HCT116 (cell line): ENCODE measurements at regions not wholly inside any gene's neighbourhood (a gene's known extent, or its start where the extent isn't known, plus 50 kb on each side); places are given as distances from the start of the nearest gene placed in this dataset.

Experiments used
- ATAC-seq: fragments of 200-7000 bp; cut with Tn5 transposase; 2 replicates; pipeline ENCODE4 v1.9.1; 2020; ENCODE audit warnings: mild to moderate bottlenecking, moderate library complexity
- BruUV-seq: library from RNA; stranded (reverse); fragments of 400-500 nt; replicated peaks from 2 replicates; lab custom pipeline; 2021; lab: Mats Ljungman, UMichigan
- CTCF ChIA-PET: fragments of 300-600 bp; sonication (Branson Sonifier 250); formaldehyde crosslinking; loops from one replicate; lab custom pipeline; 2021; ENCODE audit warnings: antibody characterized with exemption; lab: Charles Lee
- POLR2A ChIA-PET: fragments of 300-600, 350-600 bp; sonication (Branson Sonifier 250); formaldehyde crosslinking; loops from one replicate; lab custom pipeline; 2021; ENCODE audit warnings: antibody characterized with exemption; lab: Charles Lee
- RAD21 ChIA-PET, 2 experiments: fragments of 300-600 bp; sonication (Branson Sonifier 250); formaldehyde crosslinking; loops; one replicate each; lab custom pipeline; 2023; ENCODE audit warnings: low total read pairs in 2 of 2; ENCODE audit not compliant: uncharacterized antibody in 2 of 2, unreplicated experiment in 2 of 2, low non-redundant PET in 1 of 2; lab: Charles Lee
- DNase-seq: peaks from one replicate; pipeline ENCODE4 v3.0.0-alpha.2; 2010; ENCODE audit warnings: low read depth, low spot score
- H2AFZ ChIP-seq: fragments of 200-600 bp; shearing (Covaris generic), sonication (generic); 2 replicates; pipeline ENCODE4 v1.6.1; 2017; ENCODE audit warnings: low read depth, mixed run types, mixed read lengths, antibody characterized with exemption, low read length; ENCODE audit not compliant: poor library complexity, severe bottlenecking
- H3K27ac ChIP-seq: 2 replicates; pipeline ENCODE4 v1.5.1; 2012; ENCODE audit warnings: low read depth, low read length
- H3K27me3 ChIP-seq: fragments of 200-600 bp; sonication (generic); 2 replicates; pipeline ENCODE4 v1.6.1; 2016; ENCODE audit warnings: mixed run types, low read length, mixed read lengths; ENCODE audit not compliant: insufficient read depth
- H3K36me3 ChIP-seq, 2 experiments: fragments of 200-500 bp in 1 of 2; fragments of 200-600 bp in 1 of 2; sonication (Bioruptor generic) in 1 of 2; sonication (generic) in 1 of 2; 2 replicates each; pipeline versions ENCODE4 v1.5.1 to v1.6.1; 2014 to 2016; ENCODE audit warnings: low read length in 2 of 2, inconsistent platforms in 1 of 2, mixed read lengths in 1 of 2, mixed run types in 1 of 2; ENCODE audit not compliant: insufficient read depth in 2 of 2, control insufficient read depth in 1 of 2
- H3K4me1 ChIP-seq, 2 experiments: fragments of 200-600 bp in 1 of 2; sonication (generic) in 1 of 2; 2 replicates each; pipeline versions ENCODE4 v1.5.1 to v1.6.1; 2012 to 2017; ENCODE audit warnings: low read length in 2 of 2, inconsistent platforms in 1 of 2, mild to moderate bottlenecking in 1 of 2, mixed read lengths in 1 of 2, mixed run types in 1 of 2, moderate library complexity in 1 of 2; ENCODE audit not compliant: insufficient read depth in 2 of 2, control insufficient read depth in 1 of 2
- H3K4me2 ChIP-seq: fragments of 200-600 bp; sonication (generic); 2 replicates; pipeline ENCODE4 v1.6.1; 2017; ENCODE audit warnings: mixed run types, low read length, mixed read lengths
- H3K4me3 ChIP-seq, 2 experiments: fragments of 200-600 bp in 1 of 2; sonication (generic) in 1 of 2; replicated peaks in 1 of 2; 2 replicates each; pipeline ENCODE4 v1.5.1; 2011 to 2016; ENCODE audit warnings: low read length in 2 of 2, control low read depth in 1 of 2, low read depth in 1 of 2, mild to moderate bottlenecking in 1 of 2, mixed read lengths in 1 of 2, mixed run types in 1 of 2
- H3K79me2 ChIP-seq: fragments of 200-600 bp; sonication (generic); 2 replicates; pipeline ENCODE4 v1.6.1; 2017; ENCODE audit warnings: mild to moderate bottlenecking, mixed run types, low read length, moderate library complexity, mixed read lengths; ENCODE audit not compliant: insufficient read depth
- H3K9ac ChIP-seq: fragments of 200-600 bp; sonication (generic); 2 replicates; pipeline ENCODE4 v1.6.1; 2016; ENCODE audit warnings: low read length, mixed read lengths
- H3K9me2 ChIP-seq: fragments of 200-600 bp; sonication (generic), shearing (Covaris generic); 2 replicates; pipeline ENCODE4 v1.6.1; 2017; ENCODE audit warnings: mixed run types, mild to moderate bottlenecking, moderate library complexity; ENCODE audit not compliant: insufficient read depth
- H3K9me3 ChIP-seq, 2 experiments: fragments of 200-500 bp in 1 of 2; fragments of 200-600 bp in 1 of 2; sonication (Bioruptor generic) in 1 of 2; sonication (generic) in 1 of 2; 2 replicates each; pipeline ENCODE4 v1.6.1; 2014 to 2017; ENCODE audit warnings: low read length in 2 of 2, mixed read lengths in 2 of 2, inconsistent platforms in 1 of 2, low read depth in 1 of 2, mild to moderate bottlenecking in 1 of 2, mixed run types in 1 of 2, moderate library complexity in 1 of 2; ENCODE audit not compliant: control insufficient read depth in 1 of 2, insufficient read depth in 1 of 2
- H4K20me1 ChIP-seq: fragments of 200-600 bp; sonication (generic), shearing (Covaris generic); 2 replicates; pipeline ENCODE4 v1.6.1; 2017; ENCODE audit warnings: mixed run types, mild to moderate bottlenecking, moderate library complexity; ENCODE audit not compliant: insufficient read depth
- CBX3 ChIP-seq: IDR thresholded peaks from 2 replicates; pipeline ENCODE4 v1.6.1; 2012; ENCODE audit warnings: low read depth
- CEBPB ChIP-seq: IDR thresholded peaks from 2 replicates; pipeline ENCODE4 v1.6.1; 2012; ENCODE audit warnings: low read depth
- ELF1 ChIP-seq: IDR thresholded peaks from 2 replicates; pipeline ENCODE4 v1.6.1; 2012; ENCODE audit warnings: low read depth, borderline replicate concordance
- EZH2 ChIP-seq: fragments of 200-600 bp; sonication (generic); IDR thresholded peaks from 2 replicates; pipeline ENCODE4 v1.6.1; 2017; ENCODE audit warnings: antibody characterized with exemption, mixed run types
- FOSL1 ChIP-seq: IDR thresholded peaks from 2 replicates; pipeline ENCODE4 v1.6.1; 2012; ENCODE audit warnings: low read depth
- JUND ChIP-seq: IDR thresholded peaks from 2 replicates; pipeline ENCODE4 v1.6.1; 2012
- POLR2AphosphoS5 ChIP-seq: IDR thresholded peaks from 2 replicates; pipeline ENCODE4 v1.6.1; 2011; ENCODE audit warnings: mild to moderate bottlenecking, low read depth, low read length, moderate library complexity
- RAD21 ChIP-seq: IDR thresholded peaks from 2 replicates; pipeline ENCODE4 v1.6.1; 2012; ENCODE audit warnings: low read depth, mild to moderate bottlenecking
- SIN3A ChIP-seq: IDR thresholded peaks from 2 replicates; pipeline ENCODE4 v1.6.1; 2012; ENCODE audit warnings: low read depth
- SP1 ChIP-seq: IDR thresholded peaks from 2 replicates; pipeline ENCODE4 v1.6.1; 2012; ENCODE audit warnings: low read depth
- TCF7L2 ChIP-seq: IDR thresholded peaks from 2 replicates; pipeline ENCODE4 v1.7.0; 2011; ENCODE audit warnings: borderline replicate concordance, inconsistent platforms; ENCODE audit not compliant: insufficient read depth, insufficient read length; ENCODE audit errors: extremely low read depth
- intact Hi-C: fragments of 100-400 bp; cut with micrococcal nuclease; formaldehyde crosslinking; loops from 2 replicates; pipeline ENCODE4 v1.10.0; 2022

DNA sequence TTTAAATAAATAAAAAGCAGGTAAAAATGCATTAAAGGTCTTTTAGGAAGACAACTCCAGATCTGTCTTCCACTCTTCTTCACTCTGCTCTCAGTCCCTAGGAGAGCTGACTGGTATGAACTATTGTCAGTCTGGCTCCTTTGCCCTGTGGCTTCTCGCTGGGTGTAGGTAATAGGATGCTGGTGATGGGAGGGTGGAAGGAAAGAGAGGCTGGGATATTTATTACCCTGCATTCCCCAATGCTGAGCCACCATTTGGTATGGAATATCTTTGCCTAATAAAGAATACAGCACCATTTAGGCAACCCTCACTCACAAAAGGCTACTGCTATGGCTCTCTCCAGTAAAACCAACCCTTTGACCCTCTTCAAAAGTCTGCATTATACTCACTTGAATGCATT, 326.9 kb downstream of the CNTN3 start:
- no peaks in the 10 kb centered on the region for H3K79me2 ChIP-seq

DNA sequence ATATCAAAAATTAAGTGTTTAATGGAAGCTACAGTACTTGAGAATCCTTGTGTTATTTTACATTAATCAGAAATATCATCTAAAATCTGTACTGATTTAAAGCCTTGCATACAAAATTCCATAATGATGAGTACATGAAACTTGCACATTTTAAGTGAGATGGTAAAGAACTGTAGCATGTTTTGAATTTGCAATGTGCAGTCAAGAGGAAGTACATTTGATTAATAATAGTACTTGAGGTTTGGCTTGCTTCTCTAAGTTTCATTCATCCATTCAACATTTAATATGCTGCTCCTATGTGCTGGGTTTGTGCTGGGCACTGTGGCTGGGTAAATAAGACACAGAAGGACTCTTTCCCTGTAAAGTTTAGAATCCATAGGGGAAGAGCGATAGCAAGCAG, 332.3 kb downstream of the CNTN3 start:
- H3K4me2 ChIP-seq: no peak overlapping the region
- no peak overlapping the region for H3K9ac ChIP-seq
- ChIA-PET CTCF (no interaction called here), POLR2A (no interaction called here), RAD21 (no interaction called here)
- peaks cover 4 to 15% of the 10 kb centered on the region in 2 experiments; a peak in 3 of 4 replicates for H3K9me3 ChIP-seq
- DNase-seq (no peak), ATAC-seq (no peak)
- no peaks in the 10 kb centered on the region for H4K20me1 ChIP-seq
- no peak overlapping the region for H3K27ac ChIP-seq
- H2AFZ ChIP-seq: no peak overlapping the region
- no peak overlapping the region for H3K4me3 ChIP-seq
- no peaks in the 10 kb centered on the region for H3K4me1 ChIP-seq
- H3K9me2 ChIP-seq: no peaks in the 10 kb centered on the region
- H3K36me3 ChIP-seq: no peaks in the 10 kb centered on the region
- H3K27me3 ChIP-seq: no peaks in the 10 kb centered on the region
- H3K79me2 ChIP-seq: no peaks in the 10 kb centered on the region
- TF ChIP-seq SIN3A (no peak), FOSL1 (no peak), ELF1 (no peak), SP1 (no peak), JUND (no peak), POLR2AphosphoS5 (no peak), CEBPB (no peak), EZH2 (no peak), TCF7L2 (no peak)
- TF ChIP-seq, all 23 proteins: peak for 0
- intact Hi-C loops: no loop called here
- BruUV-seq: no TSS peak

More for the DNA sequence above, 326.9 kb downstream of the CNTN3 start:
- H3K4me2 ChIP-seq: no peak overlapping the region
- DNase-seq: no peak
- TF ChIP-seq CBX3: no peak
- no peak for TF ChIP-seq TCF7L2
- no peak for TF ChIP-seq RAD21
- TF ChIP-seq, all 23 proteins: peak for 0
- ChIA-PET RAD21 (no interaction called here), POLR2A (no interaction called here), CTCF (no interaction called here)
- ATAC-seq: no peak
- H3K9ac ChIP-seq: no peak overlapping the region
- no peaks in the 10 kb centered on the region for H4K20me1 ChIP-seq
- H3K9me3 ChIP-seq: peaks cover 4 to 24% of the 10 kb centered on the region in 2 experiments; a peak in 3 of 4 replicates
- H3K9me2 ChIP-seq: no peaks in the 10 kb centered on the region
- no peaks in the 10 kb centered on the region for H3K36me3 ChIP-seq
- no peak overlapping the region for H3K27ac ChIP-seq
- H2AFZ ChIP-seq: no peak overlapping the region
- no TSS peak for BruUV-seq
- no peak overlapping the region for H3K4me3 ChIP-seq
- no peaks in the 10 kb centered on the region for H3K4me1 ChIP-seq
- H3K27me3 ChIP-seq: no peaks in the 10 kb centered on the region
- intact Hi-C loops: no loop called here
